ENCODE measurements at regions not wholly inside any gene's neighbourhood (a gene's known extent, or its start where the extent isn't known, plus 50 kb on each side); places are given as distances from the start of the nearest gene placed in this dataset.

- no peak overlapping the region for H3K4me3 ChIP-seq (ENCODE audit: low read depth, low read length)
- no peak for DNase-seq (ENCODE audit: low read depth)
- TF ChIP-seq, protein P1, sequence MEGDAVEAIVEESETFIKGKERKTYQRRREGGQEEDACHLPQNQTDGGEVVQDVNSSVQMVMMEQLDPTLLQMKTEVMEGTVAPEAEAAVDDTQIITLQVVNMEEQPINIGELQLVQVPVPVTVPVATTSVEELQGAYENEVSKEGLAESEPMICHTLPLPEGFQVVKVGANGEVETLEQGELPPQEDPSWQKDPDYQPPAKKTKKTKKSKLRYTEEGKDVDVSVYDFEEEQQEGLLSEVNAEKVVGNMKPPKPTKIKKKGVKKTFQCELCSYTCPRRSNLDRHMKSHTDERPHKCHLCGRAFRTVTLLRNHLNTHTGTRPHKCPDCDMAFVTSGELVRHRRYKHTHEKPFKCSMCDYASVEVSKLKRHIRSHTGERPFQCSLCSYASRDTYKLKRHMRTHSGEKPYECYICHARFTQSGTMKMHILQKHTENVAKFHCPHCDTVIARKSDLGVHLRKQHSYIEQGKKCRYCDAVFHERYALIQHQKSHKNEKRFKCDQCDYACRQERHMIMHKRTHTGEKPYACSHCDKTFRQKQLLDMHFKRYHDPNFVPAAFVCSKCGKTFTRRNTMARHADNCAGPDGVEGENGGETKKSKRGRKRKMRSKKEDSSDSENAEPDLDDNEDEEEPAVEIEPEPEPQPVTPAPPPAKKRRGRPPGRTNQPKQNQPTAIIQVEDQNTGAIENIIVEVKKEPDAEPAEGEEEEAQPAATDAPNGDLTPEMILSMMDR (IDR thresholded peaks at IDR 0.05; ENCODE audit: insufficient read depth, low read depth, low read length, missing control alignments), result no peak
Measured at GRCh38 chr1:5662086-5662743, 330.0 kb downstream of the NPHP4 start.

- TF ChIP-seq, protein P1 (IDR thresholded peaks at IDR 0.05; ENCODE audit: insufficient read depth, low read depth, low read length, missing control alignments), result no peak
- no peak for DNase-seq (ENCODE audit: low read depth)
- no peak overlapping the region for H3K4me3 ChIP-seq (ENCODE audit: low read depth, low read length)
Measured at GRCh38 chr1:5661196-5662085, 330.8 kb downstream of the NPHP4 start.

GRCh38 chr1:5660141-5660935 lies 331.9 kb downstream of the NPHP4 start:
- DNase-seq (ENCODE audit: low read depth), result no peak
- TF ChIP-seq, protein P1 (IDR thresholded peaks at IDR 0.05; ENCODE audit: insufficient read depth, low read depth, low read length, missing control alignments), result no peak
- no peak overlapping the region for H3K4me3 ChIP-seq (ENCODE audit: low read depth, low read length)

DNA sequence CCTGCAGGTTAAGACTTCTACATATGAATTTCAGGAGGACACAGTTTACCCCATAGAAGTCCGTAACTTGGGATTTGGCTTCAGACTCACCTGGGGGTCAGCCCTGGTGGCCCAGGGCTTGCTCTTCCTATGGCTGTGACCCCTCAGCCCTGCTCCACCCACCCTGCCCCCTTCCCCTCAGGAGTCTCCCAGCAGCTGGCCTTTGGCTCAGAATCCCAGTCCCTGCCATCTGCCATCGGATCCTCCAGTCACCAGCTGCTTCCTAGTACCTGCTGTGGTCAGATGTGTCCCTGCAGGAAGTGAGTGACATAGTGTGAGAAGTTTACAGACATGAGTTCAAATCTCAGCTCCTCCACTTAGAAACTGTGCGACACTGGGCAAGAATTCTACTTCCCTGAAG lies 332.6 kb downstream of the NPHP4 start:
- DNase-seq (ENCODE audit: low read depth), result no peak
- no peak overlapping the region for H3K4me3 ChIP-seq (ENCODE audit: low read depth, low read length)
- TF ChIP-seq, protein P1 (IDR thresholded peaks at IDR 0.05; ENCODE audit: insufficient read depth, low read depth, low read length, missing control alignments), result no peak

DNA sequence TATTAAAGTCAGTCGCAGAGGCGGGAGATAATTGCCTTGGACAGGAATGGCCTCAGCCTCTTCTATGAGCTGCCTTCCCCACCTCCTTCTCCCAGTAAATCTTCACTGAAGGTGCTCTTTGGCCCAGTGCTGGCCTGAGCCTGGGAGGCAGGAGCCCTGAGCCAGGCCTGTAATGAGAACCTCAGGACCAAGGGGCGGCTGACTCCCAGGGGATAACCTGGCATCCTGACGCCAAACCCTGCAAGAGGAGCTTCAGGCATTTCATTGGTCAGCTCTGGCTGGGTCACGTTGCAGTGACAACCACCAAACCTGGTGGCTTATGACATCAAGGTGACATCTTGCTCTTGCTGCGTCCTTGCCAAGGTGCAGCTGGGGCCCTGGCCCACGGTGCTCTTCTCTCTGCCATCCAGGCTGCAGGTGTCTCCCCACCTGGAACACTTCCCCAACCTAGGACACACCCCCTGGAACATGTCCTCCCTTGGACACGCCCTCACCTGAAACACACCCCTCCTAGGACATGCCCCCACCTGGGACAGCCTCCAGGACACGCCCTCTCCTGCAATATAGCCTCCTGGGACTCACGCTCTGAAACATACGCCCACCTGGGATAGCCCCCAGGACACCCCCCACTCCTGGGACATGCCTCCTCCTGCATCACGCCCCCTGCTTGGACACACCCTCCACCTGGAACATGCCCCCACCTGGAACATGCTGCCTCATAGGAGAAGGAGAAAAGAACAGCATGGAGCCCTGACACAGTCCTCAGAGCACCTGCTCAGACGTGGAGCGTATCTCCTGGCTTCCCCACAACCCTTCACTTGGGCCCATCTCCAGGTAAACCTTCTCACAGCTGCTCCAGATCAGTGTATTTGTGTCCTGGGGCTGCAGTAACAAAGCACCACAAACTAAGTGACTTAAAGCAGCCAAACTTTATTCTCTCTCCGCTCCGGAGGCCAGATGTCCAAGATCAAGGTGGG lies 333.6 kb downstream of the NPHP4 start:
- no peak overlapping the region for H3K4me3 ChIP-seq (ENCODE audit: low read depth, low read length)
- no peak for DNase-seq (ENCODE audit: low read depth)
- TF ChIP-seq, protein P1 (IDR thresholded peaks at IDR 0.05; ENCODE audit: insufficient read depth, low read depth, low read length, missing control alignments), result no peak

Data from GM12865 (cell line).